NCI-H748 (cell line): ENCODE measurements at regions not wholly inside any gene's neighbourhood (a gene's known extent, or its start where the extent isn't known, plus 50 kb on each side); places are given as distances from the start of the nearest gene placed in this dataset.
"Not testable (repeated sequence)": the region's sequence is repeated elsewhere in the genome, so short reads cannot be mapped to it uniquely, and the experiment has no call there.

Experiments used
- DNase-seq: peaks from one replicate; lab custom pipeline; 2025; ENCODE audit not compliant: unreplicated experiment; lab: John Stamatoyannopoulos, UW

DNA sequence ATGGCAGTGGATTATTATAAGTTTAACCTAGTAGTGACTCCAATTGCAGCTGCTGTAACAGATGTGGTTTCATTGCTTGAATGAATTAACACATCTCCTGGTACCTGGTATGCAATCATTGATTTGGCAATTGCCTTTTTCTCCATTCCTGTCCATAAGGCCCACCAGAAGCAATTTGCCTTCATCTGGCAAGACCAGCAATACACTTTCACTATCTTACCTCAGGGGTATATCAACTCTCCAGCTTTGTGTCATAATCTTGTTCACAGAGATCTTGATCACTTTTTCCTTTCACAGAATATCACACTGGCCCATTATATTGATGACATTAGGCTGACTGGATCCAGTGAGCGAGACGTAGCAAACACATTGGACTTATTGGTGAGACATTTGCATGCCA lies 128.7 kb upstream of the ZC3H12C start:
- DNase-seq = no peak

DNA sequence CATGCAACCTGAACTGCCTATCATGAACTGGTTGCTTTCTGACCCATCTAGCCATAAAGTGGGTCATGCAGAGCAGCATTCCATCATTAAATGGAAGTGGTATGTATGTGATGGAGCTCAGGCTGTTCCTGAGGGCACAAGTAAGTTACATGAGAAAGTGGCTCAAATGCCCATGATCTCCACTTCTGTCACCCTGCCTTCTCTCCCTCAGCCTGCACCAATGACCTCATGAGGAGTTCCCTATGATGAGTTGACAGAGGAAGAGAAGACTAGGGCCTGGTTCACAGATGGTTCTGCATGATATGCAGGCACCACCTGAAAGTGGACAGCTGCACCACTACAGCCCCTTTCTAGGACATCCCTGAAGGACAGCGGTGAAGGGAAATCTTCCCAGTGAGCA lies 127.7 kb upstream of the ZC3H12C start:
- DNase-seq = not testable (repeated sequence)

DNA sequence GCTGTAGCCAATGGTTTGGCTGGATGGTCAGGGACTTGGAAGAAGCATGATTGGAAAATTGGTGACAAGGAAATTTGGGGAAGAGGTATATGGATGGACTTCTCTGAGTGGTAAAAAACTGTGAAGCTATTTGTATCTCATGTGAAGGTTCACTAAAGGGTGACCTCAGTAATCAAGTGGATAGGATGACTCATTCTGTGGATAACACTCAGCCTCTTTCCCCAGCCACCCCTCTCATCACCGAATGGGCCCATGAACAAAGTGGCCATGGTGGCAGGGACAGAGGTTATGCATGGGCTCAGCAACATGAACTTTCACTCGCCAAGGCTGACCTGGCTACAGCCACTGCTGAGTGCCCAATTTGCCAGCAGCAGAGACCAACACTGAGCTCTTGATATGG lies 127.3 kb upstream of the ZC3H12C start:
- not testable (repeated sequence) for DNase-seq

DNA sequence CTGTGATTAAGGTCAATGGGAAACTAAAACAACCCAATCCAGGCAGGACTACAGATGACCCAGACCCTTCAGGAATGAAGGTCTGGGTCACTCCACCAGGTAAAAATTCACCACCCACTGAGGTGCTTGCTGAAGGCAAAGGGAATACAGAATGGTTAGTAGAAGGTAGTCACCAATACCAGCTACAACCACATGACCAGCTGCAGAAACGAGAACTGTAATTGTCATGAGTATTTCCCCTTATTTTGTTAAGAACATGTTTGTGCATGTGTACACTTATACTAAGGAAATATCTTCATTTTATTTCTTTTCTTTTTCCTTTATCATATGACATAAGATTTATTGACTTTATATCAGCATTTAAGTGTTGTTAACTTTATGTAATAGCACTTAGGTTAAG lies 126.1 kb upstream of the ZC3H12C start:
- DNase-seq = not testable (repeated sequence)

DNA sequence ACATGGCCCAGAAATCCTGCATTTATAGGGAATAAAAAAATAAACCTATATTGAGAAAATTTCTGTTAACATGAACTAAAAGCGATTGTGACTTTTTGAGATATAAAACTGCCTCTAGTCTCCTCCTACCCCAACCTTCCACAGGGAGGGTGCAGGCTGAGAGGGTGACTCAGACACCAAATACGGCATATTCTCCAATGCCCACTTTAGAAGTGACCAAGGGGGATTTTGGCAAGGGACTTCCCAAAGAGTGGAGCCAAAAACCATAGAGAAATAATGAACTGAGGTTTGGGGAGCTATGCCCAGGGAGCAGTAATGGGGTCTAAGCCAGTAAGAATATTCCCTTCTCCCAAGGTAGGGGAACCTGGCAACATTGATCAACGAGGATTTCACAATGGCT lies 124.9 kb upstream of the ZC3H12C start:
- no peak for DNase-seq

DNA sequence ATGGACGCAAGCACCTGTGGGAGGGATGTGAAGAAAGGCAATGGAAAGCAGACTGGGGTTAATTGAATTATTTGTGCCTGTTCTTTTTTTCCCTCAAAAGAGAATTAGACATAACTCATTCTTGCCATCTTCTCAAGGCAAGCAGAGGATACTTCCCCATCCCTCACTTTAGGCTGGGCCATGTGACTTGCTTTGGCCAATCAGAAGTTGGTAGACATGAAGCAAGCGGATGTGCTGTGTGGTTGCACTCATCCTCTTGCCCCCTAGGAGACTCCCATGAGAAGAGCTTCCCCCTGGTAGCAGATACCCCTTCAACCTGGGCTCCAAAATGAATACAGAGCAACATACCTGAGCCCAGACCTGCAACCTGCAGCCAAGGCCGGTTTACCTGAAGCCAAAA lies 124.4 kb upstream of the ZC3H12C start:
- no peak for DNase-seq

DNA sequence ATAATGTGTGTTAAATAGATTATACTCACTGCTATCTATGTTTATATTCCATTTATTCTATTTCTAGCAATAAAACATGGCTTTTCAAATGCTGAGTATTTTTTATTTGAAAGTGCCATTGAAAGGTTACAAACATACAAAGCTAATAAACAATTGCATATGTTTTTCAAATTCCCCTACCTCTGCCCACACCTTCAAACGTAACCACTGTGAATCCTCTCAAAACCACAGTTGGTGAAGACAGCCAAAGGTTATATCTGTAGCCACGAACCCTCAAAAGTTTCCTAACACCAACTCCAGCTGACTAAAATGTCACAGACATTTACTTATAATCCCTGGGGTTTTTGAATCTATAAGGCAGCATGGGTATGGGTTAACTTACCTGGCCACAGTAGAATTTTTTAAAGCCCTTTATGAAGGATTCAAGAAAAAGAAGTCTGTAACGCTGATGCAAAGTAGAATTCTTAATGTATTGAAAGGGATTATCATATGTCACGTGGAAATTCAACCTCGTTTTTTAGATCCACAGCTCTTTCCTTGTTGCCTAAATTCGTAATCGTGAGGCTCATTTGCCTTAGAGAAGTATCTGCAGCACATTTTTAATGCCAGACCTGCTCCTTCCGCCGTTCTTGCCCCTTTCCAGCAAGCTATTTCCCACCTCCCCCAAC lies 122.5 kb upstream of the ZC3H12C start:
- DNase-seq = no peak

DNA sequence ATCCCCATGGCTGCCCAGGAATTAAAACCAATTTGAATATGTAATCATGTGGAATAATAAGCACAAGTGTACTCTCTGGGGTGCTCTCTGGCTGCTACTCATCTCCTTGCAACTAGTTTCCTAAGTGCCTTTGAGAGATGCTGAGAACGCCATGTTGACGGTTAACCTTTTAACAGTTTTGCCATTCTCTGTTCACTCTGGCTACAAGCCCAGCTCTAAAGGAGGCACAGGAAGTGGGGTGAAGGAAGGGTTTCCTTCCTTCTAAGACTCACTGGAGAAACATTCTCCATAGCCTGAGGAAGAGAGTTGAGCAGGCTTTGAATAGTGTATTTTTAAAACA lies 122.0 kb upstream of the ZC3H12C start:
- DNase-seq = no peak

DNA sequence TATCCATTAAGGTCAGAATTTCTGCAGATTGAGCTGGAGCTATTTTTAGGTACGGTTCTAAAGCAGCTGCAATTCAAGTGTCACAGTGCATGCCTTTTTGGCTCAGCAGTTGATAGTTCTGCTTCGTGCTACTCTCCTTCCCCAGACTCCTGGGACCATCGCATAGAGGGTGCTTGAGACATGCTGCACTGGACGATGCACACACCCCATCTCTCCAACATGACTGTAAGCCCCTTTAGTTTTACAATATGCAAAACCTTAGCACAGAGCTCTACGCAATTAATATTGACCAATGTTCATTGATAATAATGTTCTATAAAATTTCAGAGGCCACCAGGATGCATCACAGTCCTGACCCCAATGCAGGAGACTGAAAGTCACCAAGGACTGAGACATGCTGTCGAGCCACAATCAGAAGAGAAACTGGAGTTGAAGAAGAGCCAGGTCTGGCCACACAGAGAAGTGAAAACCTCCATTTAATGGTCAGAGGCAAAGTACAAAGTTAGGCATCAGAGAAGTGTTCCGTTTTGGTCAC lies 120.9 kb upstream of the ZC3H12C start:
- no peak for DNase-seq

DNA sequence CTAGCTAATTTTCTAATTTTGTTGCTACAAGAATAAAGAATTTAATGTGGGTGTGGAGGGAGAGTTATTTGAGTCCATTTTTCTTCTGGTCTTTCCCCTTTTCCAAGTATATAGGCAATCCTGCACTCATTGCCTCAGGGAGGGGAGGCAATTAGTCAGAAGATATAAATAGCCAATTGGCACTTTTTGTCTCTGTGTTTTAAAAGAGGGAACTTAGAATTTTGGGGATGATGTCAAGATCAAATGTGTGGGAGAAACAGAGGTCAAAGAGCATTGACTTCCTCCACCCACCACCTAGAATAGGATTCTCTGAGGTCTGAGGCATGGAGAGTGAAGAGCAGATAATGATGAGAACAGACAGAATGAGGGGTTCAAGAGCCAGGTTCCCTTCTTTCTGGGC lies 120.3 kb upstream of the ZC3H12C start:
- DNase-seq = no peak

DNA sequence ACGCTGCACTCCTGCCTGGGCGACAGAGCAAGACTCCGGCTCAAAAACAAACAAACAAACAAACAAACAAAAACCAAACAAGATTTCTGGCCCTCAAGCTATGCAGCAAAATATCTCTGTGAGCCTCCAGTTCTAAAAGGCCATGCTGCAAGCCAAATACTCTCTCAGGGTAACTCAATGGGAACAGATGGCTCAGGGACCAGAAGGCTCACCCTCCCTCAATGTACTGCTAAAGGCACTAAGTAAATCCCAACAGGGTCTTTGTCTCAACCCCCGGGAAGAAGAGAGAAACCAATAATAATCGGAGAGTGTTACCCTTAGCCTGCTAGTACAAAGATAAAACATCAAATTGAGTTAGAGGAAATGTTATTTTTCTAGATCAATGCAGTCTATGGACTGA lies 119.7 kb upstream of the ZC3H12C start:
- no peak for DNase-seq

DNA sequence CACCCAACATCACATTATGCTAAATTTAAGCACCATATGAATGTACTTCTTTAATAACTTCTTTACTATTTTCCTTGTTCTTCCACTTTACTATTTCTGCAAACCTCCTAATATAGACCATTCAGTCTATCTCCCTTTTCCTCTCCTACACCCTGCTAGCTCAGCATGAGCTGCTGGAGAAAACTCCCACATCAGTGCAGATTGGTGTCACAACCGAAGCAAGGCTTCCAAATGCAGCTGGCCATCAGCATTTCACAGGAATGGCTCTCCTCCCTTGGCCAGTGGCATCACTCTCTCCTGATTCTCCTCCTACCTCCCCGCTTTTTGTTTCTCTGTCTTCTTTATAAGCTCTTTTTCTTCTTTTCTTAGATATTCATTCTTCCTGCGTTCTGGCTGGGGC lies 118.7 kb upstream of the ZC3H12C start:
- no peak for DNase-seq

DNA sequence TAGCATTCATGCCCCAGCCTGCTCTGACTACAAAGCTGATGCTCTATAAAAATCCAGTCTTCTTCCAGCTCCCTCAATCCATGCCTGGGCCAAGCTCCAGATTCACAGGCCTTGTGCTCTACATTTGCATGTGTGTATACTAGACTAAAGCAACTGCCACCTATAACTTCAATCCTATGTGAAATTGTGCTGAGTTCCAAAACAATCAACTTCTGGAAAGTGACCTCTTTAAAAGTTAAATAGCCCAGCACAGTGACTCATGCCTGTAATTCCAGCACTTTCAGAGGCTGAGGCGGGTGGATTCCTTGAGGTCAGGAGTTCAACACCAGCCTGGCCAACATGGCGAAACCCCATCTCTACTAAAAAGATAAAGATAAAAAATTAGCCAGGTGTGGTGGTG lies 114.3 kb upstream of the ZC3H12C start:
- no peak for DNase-seq

DNA sequence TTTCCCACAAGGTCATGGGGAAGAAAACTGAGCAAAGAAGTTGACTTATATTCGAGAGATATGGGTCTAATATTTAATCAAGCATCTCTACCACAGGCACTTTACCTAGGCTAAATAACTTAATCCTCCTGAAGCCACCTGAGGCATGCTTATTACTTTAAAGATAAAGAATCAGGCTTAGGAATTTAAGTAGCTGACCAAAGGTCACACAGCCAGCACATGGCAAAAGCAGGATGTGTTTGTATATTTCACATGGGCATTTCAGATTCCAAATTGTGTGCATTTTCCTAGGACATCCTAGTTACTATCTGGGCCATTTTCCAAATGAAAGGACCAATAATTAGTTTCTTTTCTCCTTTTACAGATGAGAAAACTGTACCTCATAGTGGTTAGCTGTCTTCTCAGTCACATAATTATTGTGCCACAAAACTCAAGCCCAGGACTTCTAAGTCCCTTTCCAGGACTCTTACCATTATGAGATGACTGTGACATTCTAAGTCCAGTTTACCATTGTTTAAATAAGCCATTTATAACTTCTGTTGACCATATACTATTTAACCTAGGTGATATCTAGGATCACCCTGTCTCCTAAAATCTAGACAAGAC lies 112.1 kb upstream of the ZC3H12C start:
- DNase-seq = no peak

DNA sequence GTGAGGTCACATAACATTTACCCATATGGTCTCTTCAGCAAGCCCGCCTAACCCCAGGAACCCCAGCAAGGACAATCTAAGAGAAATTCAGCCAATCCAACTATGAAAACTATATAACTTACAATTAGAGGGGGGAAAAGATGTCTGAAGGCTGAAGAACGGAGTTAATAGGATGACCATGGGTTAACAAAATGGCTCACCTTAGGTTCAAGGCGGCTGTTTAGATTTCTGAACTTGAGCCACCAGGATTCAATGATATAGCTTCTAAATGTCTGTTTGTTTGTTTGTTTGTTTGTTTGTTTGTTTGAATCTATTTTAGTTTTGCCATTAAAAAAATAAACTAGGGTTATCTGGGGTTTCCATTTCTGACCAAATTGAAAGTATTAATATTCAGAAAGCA lies 109.8 kb upstream of the ZC3H12C start:
- DNase-seq = no peak

DNA sequence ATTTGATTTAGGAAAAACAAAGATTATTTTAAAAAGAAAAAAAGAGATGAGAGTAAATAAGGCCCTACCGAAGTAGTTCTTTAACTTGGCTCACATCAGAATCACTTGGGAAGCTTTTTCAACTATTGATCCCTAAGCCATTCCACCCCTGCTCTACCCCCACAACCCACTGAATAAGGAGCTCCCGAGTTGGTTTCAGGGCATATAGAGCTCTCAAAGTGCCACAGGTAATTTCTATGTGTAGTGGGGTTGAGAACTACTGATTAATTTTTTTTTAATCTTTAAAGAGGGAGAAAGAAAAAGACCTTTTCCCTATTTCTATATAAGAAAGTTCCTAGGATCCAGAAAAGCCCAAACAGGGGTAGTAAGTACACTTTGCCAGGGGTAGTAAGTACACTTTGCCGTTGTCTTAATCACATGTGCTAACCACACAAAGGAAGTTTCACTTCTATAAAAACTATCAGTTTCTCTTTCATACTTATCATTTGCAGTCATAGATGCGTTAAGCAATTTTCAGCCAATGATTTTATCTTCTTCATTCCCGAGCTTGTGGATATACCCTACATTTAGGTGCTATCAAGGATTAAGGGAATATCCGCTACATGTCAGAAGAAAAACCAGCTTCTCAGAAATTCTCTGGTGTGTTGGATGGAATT lies 108.4 kb upstream of the ZC3H12C start:
- no peak for DNase-seq

DNA sequence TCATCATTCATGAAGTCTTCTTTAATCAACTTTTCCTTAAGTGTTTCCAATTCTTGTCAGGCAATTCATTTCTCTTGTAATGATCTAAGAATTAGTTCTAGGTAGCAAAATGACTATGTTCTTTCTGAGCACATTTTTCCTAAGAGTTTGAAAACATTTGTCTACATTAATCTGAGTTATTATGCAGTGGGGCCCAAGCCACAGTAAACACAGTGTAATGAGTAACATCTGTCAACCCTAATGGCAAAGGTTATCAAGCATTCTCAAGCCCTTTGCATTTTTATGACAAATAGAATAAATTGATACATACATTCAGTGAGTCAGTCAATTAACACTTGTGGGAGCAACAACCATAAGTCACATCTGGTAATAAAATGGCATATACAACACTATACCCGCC lies 106.7 kb upstream of the ZC3H12C start:
- DNase-seq = no peak

DNA sequence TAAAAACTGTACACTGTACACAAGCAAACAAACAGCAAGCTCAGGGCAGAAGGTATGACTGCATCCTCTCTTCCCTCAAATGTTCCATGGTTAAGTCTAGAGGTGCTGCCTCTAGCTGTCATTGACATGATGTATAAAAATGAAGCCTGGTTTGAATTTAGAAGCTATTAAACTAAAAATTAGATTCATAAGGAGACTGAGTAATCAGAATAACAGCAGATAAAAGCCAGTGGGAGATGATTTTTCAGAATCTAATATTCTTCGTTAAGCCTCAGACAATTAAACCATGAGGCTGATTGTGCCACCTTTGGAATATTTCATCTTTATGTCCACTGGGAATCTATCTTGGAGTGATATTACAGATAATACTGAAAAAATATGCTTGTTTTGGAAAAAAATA lies 101.4 kb upstream of the ZC3H12C start:
- no peak for DNase-seq

DNA sequence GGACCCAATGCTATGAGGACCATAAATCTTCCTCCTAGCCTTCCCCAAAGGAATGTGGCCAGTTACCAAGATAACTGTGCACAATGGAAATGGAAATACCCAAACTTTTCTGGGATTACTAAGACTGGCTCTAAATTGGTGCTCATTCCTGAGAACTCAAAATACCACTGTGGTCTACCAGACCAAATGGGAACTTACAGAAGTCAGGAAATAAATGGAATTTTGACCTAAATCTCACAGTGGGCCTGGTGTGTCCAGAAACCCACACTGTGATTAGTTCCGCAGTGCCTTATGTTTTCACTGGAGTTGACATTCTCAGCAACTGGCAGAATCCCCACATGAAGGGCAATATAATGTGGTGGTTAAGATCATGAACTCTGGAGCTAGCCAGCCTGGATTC lies 99.4 kb upstream of the ZC3H12C start:
- DNase-seq = no peak

DNA sequence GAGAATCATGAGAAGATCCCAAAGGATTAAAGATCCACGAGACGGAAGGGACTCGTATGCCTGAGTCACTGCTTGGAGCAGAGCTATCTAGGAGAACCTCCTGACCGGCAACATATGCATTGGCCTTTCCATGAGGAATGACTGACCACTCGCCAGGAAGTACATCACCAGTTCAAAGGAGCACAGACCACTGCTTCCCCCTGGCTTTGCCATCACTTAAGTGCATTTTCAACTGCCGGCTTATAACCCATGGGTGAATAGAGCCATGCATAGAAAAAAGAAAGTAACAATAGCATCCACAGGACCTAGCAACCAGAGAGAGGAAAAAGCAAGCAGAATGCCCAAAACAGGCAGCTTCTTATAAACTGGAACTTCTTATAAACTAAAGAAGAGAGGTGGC lies 98.3 kb upstream of the ZC3H12C start:
- no peak for DNase-seq

DNA sequence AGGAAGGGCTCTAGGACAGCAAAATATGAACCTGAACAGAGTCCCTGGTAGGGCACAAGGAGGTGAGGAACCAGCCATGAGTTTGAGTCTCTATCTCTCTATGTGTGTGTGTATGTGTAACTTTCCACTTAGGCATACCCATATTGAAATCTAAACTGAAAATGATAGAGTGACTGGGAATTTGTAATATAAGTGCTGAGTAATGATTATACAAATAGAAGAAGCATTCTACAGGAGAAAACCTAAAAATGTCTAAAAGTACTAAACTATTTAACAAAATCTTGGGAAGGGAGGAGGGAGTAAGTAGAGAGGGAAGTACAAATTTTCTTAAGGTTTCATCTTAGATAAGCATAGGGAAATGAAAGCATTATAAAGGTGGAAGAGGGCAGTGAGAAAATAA lies 97.1 kb upstream of the ZC3H12C start:
- DNase-seq = no peak

DNA sequence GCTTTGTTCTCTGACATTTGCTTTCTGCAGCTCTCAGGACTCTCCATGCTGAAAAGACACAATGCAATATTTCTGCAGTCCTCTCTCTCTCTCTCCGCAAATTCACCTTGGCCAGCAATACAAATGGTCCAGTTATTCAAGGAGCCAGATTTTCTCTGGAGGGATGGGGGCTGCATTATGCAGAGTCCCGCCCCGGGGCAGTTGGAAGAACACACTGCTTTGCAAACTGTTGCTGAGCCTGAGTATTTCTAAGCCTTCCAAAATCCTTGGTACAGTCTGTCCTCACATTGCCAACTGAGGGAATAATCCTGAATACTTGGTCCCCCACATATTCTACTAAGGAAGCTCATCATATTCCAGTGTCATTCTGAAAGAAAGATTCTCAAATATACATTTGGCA lies 94.3 kb upstream of the ZC3H12C start:
- no peak for DNase-seq
